ENCODE measurements at regions not wholly inside any gene's neighbourhood (a gene's known extent, or its start where the extent isn't known, plus 50 kb on each side); places are given as distances from the start of the nearest gene placed in this dataset.
"Not testable (repeated sequence)": the region's sequence is repeated elsewhere in the genome, so short reads cannot be mapped to it uniquely, and the experiment has no call there.

DNA sequence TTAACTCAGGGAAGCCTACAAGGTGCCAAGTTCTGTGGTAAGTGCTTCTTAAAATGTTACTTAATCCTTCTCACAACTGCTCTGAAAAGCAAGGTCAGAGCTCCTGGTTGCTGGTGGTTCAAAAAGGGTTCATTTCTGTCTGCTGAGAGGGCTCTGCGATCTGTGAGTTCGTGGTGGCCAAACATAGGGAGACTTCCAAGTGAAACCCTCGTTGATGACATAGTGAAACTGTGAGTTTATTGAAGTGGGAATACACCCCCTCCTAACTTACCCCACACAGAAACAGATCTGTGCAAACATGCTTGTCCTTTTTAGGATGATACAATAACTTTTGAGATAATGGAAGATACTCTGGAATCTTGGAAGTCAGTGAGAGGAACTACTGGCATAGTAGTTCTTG, 164.8 kb upstream of the PGRMC2 start:
- no peak for DNase-seq (ENCODE audit: low spot score in 2 of 2)
- H3K27me3 ChIP-seq (ENCODE audit: low read depth) = no peaks in the 10 kb centered on the region
- H3K4me3 ChIP-seq = no peak overlapping the region
- no peaks in the 10 kb centered on the region for H3K9me3 ChIP-seq
- in situ Hi-C loops (cut with MboI; ENCODE audit: low sequenced_read_pairs) = loop anchor here (10.0 kb wide), 2 partner anchors 112 to 412 kb away; no protein-coding TSS in a partner anchor
- no peaks in the 10 kb centered on the region for H3K36me3 ChIP-seq (replicated peaks)
- peaks cover 21% of the 10 kb centered on the region for H3K4me1 ChIP-seq

DNA sequence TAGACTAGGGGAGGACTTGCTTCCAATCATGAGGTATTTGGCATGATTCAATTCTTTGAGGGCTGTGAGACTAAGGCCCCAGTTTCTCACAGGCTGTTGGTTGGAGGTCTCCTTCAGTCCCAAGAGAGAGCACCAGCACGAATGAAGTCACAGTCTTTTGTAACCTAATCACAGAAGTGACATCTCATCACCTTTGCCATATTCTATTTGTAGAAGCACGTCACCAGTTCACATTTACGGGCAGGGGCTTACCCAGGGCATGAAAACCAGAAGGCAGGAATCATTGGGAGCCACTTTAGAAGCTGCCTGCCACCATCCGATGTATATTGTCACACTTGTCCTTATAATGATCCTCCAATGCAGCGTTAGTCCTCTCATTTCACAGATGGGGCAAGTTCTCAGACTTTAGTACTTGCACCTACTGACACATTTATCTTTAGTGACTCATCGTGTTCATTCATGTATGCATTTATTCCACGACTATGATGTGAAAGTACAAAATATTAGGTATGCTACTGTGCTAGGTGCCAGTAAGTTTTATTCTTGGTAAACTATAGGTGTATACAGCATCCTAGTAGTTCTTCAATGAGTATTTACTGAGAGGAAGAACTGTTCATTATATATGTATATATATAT, 163.8 kb upstream of the PGRMC2 start:
- no peaks in the 10 kb centered on the region for H3K27me3 ChIP-seq (ENCODE audit: low read depth)
- peaks cover 21% of the 10 kb centered on the region for H3K4me1 ChIP-seq
- H3K9me3 ChIP-seq = no peaks in the 10 kb centered on the region
- H3K36me3 ChIP-seq (replicated peaks) = no peaks in the 10 kb centered on the region
- no peak overlapping the region for H3K4me3 ChIP-seq
- in situ Hi-C loops (cut with MboI; ENCODE audit: low sequenced_read_pairs) = loop anchor here (10.0 kb wide), 2 partner anchors 113 to 413 kb away; no protein-coding TSS in a partner anchor
- DNase-seq (ENCODE audit: low spot score in 2 of 2) = no peak

DNA sequence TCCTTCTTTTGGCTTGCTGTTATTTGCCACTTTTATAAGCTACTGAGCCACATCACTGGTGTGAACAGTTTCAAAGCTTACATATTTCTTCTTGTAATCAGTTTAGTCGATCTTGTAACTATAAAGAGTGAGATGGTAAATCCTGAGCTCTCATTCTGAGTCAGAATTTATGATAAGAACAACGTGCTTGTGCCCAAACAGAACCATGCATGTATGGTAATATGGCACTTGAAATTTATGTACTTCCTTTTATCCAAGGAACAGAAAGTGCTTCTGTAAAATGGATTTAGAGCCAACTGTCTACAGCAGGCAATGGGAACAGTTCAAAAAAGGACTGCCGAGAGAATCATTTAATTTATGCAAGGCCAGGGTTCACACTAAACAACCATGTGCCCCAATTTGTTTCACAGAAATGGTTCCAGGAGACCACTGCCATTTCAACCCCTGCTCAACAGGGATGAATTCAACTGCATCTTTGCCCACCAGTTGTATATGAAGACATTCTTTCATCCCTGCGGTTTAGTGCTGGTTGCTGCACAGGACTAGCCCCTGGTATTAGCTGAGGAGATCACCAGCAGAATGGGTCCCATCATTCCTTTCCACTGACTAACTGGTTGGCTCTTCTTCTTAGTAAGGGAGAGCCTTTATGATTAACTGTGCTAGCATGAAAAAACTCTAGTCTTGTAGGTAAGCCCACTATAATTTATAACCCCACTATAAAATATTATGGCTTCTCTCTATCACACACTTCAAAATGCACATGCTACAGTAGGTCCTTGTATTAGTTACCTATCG, 162.9 kb upstream of the PGRMC2 start:
- no peak overlapping the region for H3K4me3 ChIP-seq
- H3K4me1 ChIP-seq = peaks cover 21% of the 10 kb centered on the region
- H3K27me3 ChIP-seq (ENCODE audit: low read depth) = no peaks in the 10 kb centered on the region
- in situ Hi-C loops (cut with MboI; ENCODE audit: low sequenced_read_pairs) = loop anchor here (10.0 kb wide), 2 partner anchors 114 to 414 kb away; no protein-coding TSS in a partner anchor
- H3K9me3 ChIP-seq = no peaks in the 10 kb centered on the region
- H3K36me3 ChIP-seq (replicated peaks) = no peaks in the 10 kb centered on the region
- DNase-seq (ENCODE audit: low spot score in 2 of 2) = no peak

DNA sequence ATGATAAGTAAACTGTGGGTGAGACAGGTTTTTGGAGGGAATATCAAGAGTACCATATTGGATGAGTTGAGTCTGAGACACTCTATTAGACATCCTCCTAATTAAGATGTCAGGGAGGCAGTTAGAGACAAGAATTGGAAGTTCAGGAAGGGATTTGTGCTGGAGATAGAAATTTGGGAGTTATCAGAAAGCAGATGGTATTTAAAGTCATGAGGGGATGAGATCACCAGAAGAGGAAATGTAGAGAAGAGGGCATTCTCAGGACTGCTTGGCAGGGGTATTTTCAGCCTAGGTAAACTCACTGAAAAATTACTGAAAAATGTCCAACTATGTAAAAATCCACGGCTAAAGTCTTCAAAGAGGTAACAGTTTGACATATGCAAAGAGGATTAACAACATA, 161.6 kb upstream of the PGRMC2 start:
- DNase-seq (ENCODE audit: low spot score in 2 of 2) = no peak
- H3K27me3 ChIP-seq (ENCODE audit: low read depth) = no peaks in the 10 kb centered on the region
- no peaks in the 10 kb centered on the region for H3K36me3 ChIP-seq (replicated peaks)
- H3K4me3 ChIP-seq = no peak overlapping the region
- peaks cover 17% of the 10 kb centered on the region for H3K4me1 ChIP-seq
- H3K9me3 ChIP-seq = no peaks in the 10 kb centered on the region
- in situ Hi-C loops (cut with MboI; ENCODE audit: low sequenced_read_pairs) = no loop called here

DNA sequence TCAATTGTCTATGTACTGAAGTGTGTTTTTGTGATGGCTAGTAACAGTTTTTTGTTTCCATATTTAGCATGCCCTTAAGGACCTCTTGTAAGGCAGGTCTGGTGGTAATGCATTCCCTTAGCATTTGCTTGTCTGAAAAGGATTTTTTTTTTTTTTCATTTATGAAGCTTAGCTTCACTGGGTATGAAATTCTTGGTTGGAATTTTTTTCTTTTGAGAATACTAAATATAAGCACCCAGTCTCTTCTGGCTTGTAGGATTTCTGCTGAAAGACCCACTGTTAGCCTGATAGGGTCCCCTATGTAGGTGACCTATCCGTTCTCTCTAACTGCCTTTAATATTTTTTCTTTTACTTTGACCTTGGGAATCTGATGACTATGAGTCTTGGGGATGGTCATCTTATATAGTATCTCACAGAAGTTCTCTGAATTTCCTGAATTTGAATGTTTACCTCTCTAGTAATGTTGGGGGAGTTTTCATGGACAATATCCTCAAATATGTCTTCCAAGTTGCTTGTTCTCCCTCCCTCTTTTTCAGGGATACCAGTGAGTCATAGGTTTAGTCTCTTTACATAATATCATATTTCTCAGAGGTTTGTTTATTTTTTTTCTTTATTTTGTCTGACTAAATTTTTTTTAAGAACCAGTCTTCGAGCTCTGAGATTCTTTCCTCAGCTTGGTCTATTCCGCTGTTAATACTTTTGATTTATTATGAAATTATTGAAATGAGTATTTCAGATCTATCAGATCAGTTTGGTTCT, 157.1 kb upstream of the PGRMC2 start:
- H3K27me3 ChIP-seq (ENCODE audit: low read depth) = no peaks in the 10 kb centered on the region
- no peaks in the 10 kb centered on the region for H3K36me3 ChIP-seq (replicated peaks)
- in situ Hi-C loops (cut with MboI; ENCODE audit: low sequenced_read_pairs) = no loop called here
- H3K4me3 ChIP-seq = no peak overlapping the region
- peaks cover 6% of the 10 kb centered on the region for H3K4me1 ChIP-seq
- H3K9me3 ChIP-seq = no peaks in the 10 kb centered on the region
- DNase-seq (ENCODE audit: low spot score in 2 of 2) = no peak

DNA sequence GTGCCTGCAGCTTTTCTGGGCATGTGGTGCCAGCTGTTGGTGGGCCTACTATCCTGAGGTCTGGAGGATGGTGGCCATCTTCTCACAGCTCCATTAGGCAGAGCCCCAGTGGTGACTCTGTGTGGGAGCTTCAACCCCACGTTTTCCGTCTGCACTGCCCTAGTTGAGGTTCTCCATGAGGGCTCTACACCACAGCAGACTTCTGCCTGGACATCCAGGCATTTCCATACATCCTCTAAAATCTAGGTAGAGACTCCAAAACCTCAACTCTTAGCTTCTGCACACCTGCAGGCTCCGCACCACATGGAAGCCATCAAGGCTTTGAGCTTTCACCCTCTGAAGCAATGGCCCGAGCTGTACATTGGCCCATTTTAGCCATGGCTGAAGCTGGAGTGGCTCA, 153.3 kb upstream of the PGRMC2 start:
- Histone ChIP-seq H3K36me3 (replicated peaks) (no peaks in the 10 kb centered on the region), H3K27me3 (ENCODE audit: low read depth) (no peaks in the 10 kb centered on the region), H3K9me3 (no peaks in the 10 kb centered on the region), H3K4me1 (no peaks in the 10 kb centered on the region), H3K4me3 (no peak overlapping the region)
- no peak for DNase-seq (ENCODE audit: low spot score in 2 of 2)
- in situ Hi-C loops (cut with MboI; ENCODE audit: low sequenced_read_pairs) = no loop called here

DNA sequence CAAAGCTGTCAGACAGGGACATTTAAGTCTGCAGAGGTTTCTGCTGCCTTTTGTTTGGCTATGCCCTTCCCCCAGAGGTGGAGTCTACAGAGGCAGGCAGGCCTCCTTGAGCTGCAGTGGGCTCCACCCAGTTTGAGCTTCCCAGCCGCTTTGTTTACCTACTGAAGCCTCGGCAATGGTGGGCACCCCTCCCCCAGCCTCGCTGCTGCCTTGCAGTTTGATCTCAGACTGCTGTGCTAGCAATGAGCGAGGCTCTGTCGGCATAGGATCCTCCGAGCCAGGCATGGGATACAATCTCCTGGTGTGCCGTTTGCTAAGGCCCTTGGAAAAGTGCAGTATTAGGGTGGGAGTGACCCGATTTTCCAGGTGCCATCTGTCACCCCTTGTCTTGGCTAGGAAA, 149.4 kb upstream of the PGRMC2 start:
- H3K27me3 ChIP-seq (ENCODE audit: low read depth); H3K4me1 ChIP-seq; H3K4me3 ChIP-seq; in situ Hi-C loops (cut with MboI; ENCODE audit: low sequenced_read_pairs); DNase-seq (ENCODE audit: low spot score in 2 of 2); H3K9me3 ChIP-seq; H3K36me3 ChIP-seq (replicated peaks): not testable (repeated sequence)

DNA sequence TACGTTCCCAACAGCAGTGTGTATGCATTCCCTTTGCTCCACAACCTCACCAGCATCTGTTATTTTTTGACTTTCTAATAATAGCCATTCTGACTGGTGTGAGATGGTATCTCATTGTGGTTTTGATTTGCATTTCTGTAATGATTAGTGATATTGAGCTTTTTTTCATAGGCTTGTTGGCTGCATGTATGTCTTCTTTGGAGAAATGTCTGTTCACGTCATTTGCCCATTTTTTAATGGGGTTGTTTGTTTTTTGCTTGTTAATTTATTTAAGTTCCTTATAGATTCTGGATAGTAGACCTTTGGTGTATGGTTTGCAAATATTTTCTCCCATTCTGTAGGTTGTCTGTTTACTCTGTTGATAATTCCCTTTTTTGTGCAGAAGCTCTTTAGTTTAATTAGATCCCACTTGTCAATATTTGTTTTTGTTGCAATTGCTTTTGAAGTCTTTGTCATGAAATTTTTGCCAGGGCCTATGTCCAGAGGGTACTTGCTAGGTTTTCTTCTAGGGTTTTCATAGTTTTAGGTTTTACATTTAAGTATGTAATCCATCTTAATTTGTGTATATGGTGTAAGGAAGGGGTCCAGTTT, 141.5 kb upstream of the PGRMC2 start:
- H3K4me3 ChIP-seq; H3K9me3 ChIP-seq; DNase-seq (ENCODE audit: low spot score in 2 of 2); H3K36me3 ChIP-seq (replicated peaks); in situ Hi-C loops (cut with MboI; ENCODE audit: low sequenced_read_pairs); H3K27me3 ChIP-seq (ENCODE audit: low read depth); H3K4me1 ChIP-seq: not testable (repeated sequence)

DNA sequence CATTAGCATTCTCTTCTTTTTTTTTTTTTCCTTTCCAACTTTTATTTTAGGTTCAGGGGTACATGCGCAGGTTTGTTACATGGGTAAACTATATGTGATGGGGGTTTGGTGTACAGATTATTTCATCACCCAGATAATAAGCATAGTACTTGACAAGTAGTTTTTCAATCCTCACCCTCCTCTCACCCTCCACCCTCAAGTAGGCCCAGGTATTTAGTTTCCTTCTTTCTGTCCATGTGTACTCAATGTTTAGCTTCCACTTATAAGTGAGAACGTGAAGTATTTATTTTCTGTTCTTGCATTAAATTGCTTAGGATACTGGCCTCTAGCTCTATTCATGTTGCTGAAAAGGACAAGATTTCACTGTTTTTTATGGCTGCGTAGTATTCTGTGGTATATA, 140.8 kb upstream of the PGRMC2 start:
- Histone ChIP-seq H3K27me3 (ENCODE audit: low read depth) (no peaks in the 10 kb centered on the region), H3K9me3 (no peaks in the 10 kb centered on the region; the same call in 1 of the 2 replicates), H3K36me3 (replicated peaks) (no peaks in the 10 kb centered on the region), H3K4me3 (no peak overlapping the region), H3K4me1 (no peaks in the 10 kb centered on the region; the same call in 1 of the 2 replicates)
- no peak for DNase-seq (ENCODE audit: low spot score in 2 of 2)
- in situ Hi-C loops (cut with MboI; ENCODE audit: low sequenced_read_pairs) = no loop called here

DNA sequence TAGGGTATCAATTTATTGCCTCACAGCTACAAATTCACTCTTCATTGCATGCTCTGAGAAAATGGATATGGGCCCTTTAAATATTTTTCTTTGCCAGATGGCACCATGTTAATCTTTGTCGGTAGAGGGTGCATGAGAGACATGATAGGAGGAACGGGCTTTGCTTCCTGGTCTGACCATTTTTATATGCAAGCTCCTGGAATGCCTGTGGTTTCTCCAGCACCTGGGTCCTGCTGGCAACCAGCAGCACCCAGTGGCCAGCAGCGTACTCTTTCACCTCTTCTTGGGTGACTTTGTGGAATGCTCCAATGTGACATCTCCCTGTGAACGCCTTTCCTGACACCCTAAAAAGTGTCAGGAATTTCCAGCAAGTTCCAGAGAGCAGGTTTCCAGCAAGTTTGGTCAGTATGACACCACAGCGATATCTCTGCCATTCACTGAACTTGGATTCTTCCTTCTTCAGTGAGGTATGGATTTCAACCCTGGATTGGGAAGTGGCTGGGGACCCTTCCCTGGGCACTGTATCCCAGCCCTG, 140.3 kb upstream of the PGRMC2 start:
- peak; percentile 62 to 77 for DNase-seq (ENCODE audit: low spot score in 2 of 2)
- H3K36me3 ChIP-seq (replicated peaks) = no peaks in the 10 kb centered on the region
- no peaks in the 10 kb centered on the region; the same call in 1 of the 2 replicates for H3K4me1 ChIP-seq
- no peaks in the 10 kb centered on the region; the same call in none of the 2 replicates for H3K9me3 ChIP-seq
- no peak overlapping the region for H3K4me3 ChIP-seq
- in situ Hi-C loops (cut with MboI; ENCODE audit: low sequenced_read_pairs) = no loop called here
- no peaks in the 10 kb centered on the region for H3K27me3 ChIP-seq (ENCODE audit: low read depth)

DNA sequence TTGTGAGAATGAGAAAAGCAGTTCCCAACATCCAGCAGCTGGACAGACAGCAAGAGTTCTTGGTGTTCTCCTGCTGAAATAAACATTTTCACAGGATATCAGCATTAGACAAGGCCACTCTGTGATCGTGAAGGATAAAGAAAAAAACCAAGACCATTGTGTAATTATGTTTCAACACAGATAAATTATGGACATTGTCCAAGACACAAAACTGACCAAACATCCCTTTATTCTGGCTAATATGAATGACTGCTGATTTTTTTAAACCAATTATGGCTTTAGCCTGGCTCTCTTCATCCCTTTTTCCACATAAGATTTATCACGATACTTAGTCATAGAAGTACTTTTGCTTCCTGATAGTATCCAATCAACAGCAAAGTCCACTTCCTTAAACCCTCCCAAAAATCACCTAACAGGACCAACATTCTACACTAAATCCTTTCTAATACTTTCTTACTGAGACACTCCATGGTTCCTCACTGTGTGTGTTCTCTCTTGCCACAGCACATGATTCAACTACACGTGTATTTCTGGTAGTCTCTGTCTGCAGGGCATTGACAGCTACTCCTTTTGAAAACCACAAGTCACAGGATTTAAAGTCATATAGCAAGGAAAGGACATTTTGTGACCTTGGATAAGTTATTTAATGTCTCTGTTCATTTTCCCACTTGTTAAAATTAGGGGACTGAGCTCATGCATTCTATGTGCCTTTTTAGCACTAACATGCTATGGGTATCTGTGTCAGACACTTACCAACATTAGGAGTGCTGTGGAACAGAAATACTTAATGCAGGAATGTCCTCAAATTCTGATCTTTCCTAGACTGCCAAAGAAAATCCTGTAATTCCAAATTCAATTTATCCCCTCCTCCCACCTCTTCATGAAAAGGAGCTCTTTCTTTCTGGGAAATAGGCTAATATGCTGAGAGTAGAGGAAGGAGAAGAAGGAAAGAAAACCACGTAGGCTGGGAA, 137.2 kb upstream of the PGRMC2 start:
- no peaks in the 10 kb centered on the region; the same call in none of the 2 replicates for H3K9me3 ChIP-seq
- H3K4me1 ChIP-seq = no peaks in the 10 kb centered on the region; the same call in 1 of the 2 replicates
- H3K36me3 ChIP-seq (replicated peaks) = no peaks in the 10 kb centered on the region
- no peak overlapping the region for H3K4me3 ChIP-seq
- in situ Hi-C loops (cut with MboI; ENCODE audit: low sequenced_read_pairs) = no loop called here
- no peak for DNase-seq (ENCODE audit: low spot score in 2 of 2)
- no peaks in the 10 kb centered on the region for H3K27me3 ChIP-seq (ENCODE audit: low read depth)

DNA sequence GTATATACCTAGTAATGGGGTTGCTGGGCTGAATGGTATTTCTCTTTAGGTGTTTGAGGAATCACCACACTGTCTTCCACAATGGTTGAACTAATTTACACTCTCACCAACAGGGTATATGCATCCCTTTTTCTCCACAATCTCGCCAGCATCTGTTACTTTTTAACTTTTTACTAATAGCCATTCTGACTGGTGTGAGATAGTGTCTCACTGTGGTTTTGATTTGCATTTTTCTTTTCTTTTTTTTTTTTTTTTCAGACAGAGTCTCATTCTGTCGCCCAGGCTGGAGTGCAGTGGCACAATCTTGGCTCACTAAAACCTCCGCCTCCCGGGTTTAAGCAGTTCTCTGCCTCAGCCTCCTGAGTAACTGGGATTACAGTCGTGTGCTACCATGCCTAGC, 134.7 kb upstream of the PGRMC2 start:
- H3K4me1 ChIP-seq; in situ Hi-C loops (cut with MboI; ENCODE audit: low sequenced_read_pairs); H3K4me3 ChIP-seq; DNase-seq (ENCODE audit: low spot score in 2 of 2); H3K36me3 ChIP-seq (replicated peaks); H3K27me3 ChIP-seq (ENCODE audit: low read depth); H3K9me3 ChIP-seq: not testable (repeated sequence)
